ENCODE measurements at regions not wholly inside any gene's neighbourhood (a gene's known extent, or its start where the extent isn't known, plus 50 kb on each side); places are given as distances from the start of the nearest gene placed in this dataset.

DNA sequence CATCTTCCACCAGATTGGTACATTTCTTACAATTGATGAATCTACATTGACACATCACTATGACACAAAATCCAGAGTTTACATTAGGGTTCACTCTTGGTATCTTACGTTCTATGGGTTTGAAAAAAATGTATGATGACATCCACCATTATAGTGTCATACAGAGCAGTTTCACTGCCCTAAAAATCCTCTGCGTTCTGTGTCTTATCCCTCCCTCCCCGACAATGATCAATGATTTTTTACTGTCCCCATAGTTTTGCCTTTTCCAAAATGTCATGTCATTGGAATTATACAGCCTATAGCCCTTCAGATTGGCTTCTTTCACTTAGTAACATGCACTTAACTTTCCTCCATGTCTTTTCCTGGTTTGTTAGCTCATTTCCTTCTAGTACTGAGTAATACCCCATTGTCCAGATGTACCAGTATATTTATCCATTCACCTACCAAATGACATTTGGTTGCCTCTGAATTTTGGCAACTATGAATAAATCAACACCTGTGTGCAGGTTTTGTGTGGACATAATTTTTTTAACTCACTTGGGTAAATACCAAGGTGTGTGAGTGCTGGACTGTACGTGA, 80.9 kb upstream of the CDC42BPA start:
- POLR2A ChIA-PET, result no interaction called here
- intact Hi-C loops (cut with micrococcal nuclease; ENCODE audit: unreplicated experiment), result no loop called here
- H2AFZ ChIP-seq (ENCODE audit: control insufficient read depth, low read depth, low read length), result no peak overlapping the region

More for the DNA sequence above, 80.9 kb upstream of the CDC42BPA start:
- no peaks in the 10 kb centered on the region for H4K20me1 ChIP-seq (ENCODE audit: control insufficient read depth, insufficient read depth)
- in situ Hi-C loops (cut with MboI), result no loop called here
- H3K27me3 ChIP-seq (replicated peaks in 1 of 2; ENCODE audit: control insufficient read depth in 2 of 2, insufficient read depth in 2 of 2, low read length in 1 of 2), result no peaks in the 10 kb centered on the region
- no peak overlapping the region for H3K9ac ChIP-seq (ENCODE audit: control insufficient read depth, insufficient read depth, low read length)
- H3K79me2 ChIP-seq (ENCODE audit: control insufficient read depth, insufficient read depth, low read length), result no peaks in the 10 kb centered on the region
- H3K4me2 ChIP-seq (ENCODE audit: control insufficient read depth, insufficient read depth), result no peak overlapping the region
- WGBS (ENCODE audit: insufficient coverage, insufficient replicate concordance, low lambda C conversion rate, missing lambda C conversion rate), result 25% methylated on average over 4 of the region's 4 CpGs
- CTCF ChIA-PET, result no interaction called here
- H3K27ac ChIP-seq (ENCODE audit: control insufficient read depth, insufficient read depth), result no peak overlapping the region
- no TSS peak for BruUV-seq (replicated peaks)
- FAIRE-seq, result no peak
- no peaks in the 10 kb centered on the region for H3K4me1 ChIP-seq (ENCODE audit: control insufficient read depth, insufficient read depth, low read length)
- no peak for DNase-seq (ENCODE audit: low read depth, low spot score)
- TF ChIP-seq YBX1 (IDR thresholded peaks at IDR 0.05), result no peak
- no peak for TF ChIP-seq CBX3 (IDR thresholded peaks at IDR 0.05; ENCODE audit: borderline replicate concordance, low read depth)
- TF ChIP-seq HDGF (IDR thresholded peaks at IDR 0.05), result no peak
- no peak for TF ChIP-seq ESRRA (IDR thresholded peaks at IDR 0.05; ENCODE audit: low read length)
- TF ChIP-seq ZBED1 (IDR thresholded peaks at IDR 0.05; ENCODE audit: borderline replicate concordance), result no peak
- TF ChIP-seq, protein P1, sequence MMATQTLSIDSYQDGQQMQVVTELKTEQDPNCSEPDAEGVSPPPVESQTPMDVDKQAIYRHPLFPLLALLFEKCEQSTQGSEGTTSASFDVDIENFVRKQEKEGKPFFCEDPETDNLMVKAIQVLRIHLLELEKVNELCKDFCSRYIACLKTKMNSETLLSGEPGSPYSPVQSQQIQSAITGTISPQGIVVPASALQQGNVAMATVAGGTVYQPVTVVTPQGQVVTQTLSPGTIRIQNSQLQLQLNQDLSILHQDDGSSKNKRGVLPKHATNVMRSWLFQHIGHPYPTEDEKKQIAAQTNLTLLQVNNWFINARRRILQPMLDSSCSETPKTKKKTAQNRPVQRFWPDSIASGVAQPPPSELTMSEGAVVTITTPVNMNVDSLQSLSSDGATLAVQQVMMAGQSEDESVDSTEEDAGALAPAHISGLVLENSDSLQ (IDR thresholded peaks at IDR 0.05), result no peak
- no peak for TF ChIP-seq POLR2A (IDR thresholded peaks at IDR 0.05; ENCODE audit: low read depth, low read length)
- no peak for TF ChIP-seq SP1 (IDR thresholded peaks at IDR 0.05; ENCODE audit: low read depth, low read length)
- no peak for TF ChIP-seq NFYB (IDR thresholded peaks at IDR 0.05; ENCODE audit: insufficient read depth, low read depth, low read length)
- no peak for TF ChIP-seq CREB1 (IDR thresholded peaks at IDR 0.05; ENCODE audit: low read depth)
- TF ChIP-seq, protein P2, sequence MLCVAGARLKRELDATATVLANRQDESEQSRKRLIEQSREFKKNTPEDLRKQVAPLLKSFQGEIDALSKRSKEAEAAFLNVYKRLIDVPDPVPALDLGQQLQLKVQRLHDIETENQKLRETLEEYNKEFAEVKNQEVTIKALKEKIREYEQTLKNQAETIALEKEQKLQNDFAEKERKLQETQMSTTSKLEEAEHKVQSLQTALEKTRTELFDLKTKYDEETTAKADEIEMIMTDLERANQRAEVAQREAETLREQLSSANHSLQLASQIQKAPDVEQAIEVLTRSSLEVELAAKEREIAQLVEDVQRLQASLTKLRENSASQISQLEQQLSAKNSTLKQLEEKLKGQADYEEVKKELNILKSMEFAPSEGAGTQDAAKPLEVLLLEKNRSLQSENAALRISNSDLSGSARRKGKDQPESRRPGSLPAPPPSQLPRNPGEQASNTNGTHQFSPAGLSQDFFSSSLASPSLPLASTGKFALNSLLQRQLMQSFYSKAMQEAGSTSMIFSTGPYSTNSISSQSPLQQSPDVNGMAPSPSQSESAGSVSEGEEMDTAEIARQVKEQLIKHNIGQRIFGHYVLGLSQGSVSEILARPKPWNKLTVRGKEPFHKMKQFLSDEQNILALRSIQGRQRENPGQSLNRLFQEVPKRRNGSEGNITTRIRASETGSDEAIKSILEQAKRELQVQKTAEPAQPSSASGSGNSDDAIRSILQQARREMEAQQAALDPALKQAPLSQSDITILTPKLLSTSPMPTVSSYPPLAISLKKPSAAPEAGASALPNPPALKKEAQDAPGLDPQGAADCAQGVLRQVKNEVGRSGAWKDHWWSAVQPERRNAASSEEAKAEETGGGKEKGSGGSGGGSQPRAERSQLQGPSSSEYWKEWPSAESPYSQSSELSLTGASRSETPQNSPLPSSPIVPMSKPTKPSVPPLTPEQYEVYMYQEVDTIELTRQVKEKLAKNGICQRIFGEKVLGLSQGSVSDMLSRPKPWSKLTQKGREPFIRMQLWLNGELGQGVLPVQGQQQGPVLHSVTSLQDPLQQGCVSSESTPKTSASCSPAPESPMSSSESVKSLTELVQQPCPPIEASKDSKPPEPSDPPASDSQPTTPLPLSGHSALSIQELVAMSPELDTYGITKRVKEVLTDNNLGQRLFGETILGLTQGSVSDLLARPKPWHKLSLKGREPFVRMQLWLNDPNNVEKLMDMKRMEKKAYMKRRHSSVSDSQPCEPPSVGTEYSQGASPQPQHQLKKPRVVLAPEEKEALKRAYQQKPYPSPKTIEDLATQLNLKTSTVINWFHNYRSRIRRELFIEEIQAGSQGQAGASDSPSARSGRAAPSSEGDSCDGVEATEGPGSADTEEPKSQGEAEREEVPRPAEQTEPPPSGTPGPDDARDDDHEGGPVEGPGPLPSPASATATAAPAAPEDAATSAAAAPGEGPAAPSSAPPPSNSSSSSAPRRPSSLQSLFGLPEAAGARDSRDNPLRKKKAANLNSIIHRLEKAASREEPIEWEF (IDR thresholded peaks at IDR 0.05; ENCODE audit: insufficient replicate concordance, low read depth, low read length), result no peak
- TF ChIP-seq, protein P3, sequence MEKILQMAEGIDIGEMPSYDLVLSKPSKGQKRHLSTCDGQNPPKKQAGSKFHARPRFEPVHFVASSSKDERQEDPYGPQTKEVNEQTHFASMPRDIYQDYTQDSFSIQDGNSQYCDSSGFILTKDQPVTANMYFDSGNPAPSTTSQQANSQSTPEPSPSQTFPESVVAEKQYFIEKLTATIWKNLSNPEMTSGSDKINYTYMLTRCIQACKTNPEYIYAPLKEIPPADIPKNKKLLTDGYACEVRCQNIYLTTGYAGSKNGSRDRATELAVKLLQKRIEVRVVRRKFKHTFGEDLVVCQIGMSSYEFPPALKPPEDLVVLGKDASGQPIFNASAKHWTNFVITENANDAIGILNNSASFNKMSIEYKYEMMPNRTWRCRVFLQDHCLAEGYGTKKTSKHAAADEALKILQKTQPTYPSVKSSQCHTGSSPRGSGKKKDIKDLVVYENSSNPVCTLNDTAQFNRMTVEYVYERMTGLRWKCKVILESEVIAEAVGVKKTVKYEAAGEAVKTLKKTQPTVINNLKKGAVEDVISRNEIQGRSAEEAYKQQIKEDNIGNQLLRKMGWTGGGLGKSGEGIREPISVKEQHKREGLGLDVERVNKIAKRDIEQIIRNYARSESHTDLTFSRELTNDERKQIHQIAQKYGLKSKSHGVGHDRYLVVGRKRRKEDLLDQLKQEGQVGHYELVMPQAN (conservative IDR thresholded peaks at IDR 0.05), result no peak
- TF ChIP-seq FOXK2 (IDR thresholded peaks at IDR 0.05), result no peak
- no peak for TF ChIP-seq NFIC (IDR thresholded peaks at IDR 0.05; ENCODE audit: low read depth, low read length)
- no peak for TF ChIP-seq NBN (IDR thresholded peaks at IDR 0.05)
- no peak for TF ChIP-seq POLR2AphosphoS5 (IDR thresholded peaks at IDR 0.05; ENCODE audit: low read length)
- TF ChIP-seq TAF1 (IDR thresholded peaks at IDR 0.05; ENCODE audit: borderline replicate concordance, low read depth, low read length), result no peak
- ATAC-seq, result no peak
- H3K4me3 ChIP-seq, result no peak overlapping the region
- H3K9me3 ChIP-seq (replicated peaks; ENCODE audit: control insufficient read depth, insufficient read depth, low read length), result no peaks in the 10 kb centered on the region
- H3K36me3 ChIP-seq (ENCODE audit: control insufficient read depth in 2 of 2, insufficient read depth in 2 of 2, low read length in 1 of 2), result no peaks in the 10 kb centered on the region
- SMC1A ChIA-PET (ENCODE audit: uncharacterized antibody, unreplicated experiment), result no interaction called here
- RAD21 ChIA-PET (ENCODE audit: unreplicated experiment), result no interaction called here

All from GM12878 (cell line).